IMR-90 (cell line): ENCODE measurements at regions not wholly inside any gene's neighbourhood (a gene's known extent, or its start where the extent isn't known, plus 50 kb on each side); places are given as distances from the start of the nearest gene placed in this dataset.

Source experiments
- ATAC-seq: fragments of 200-7000 bp; cut with Tn5 transposase; 2 replicates; pipeline ENCODE4 v1.9.1; 2020; ENCODE audit warnings: low read depth, mild to moderate bottlenecking, moderate library complexity
- BruUV-seq: library from RNA; stranded (reverse); fragments of 400-500 nt; replicated peaks from 2 replicates; lab custom pipeline; 2021; lab: Mats Ljungman, UMichigan
- CTCF ChIA-PET: fragments of 300-600 bp; formaldehyde crosslinking; extraction: SDS; loops from one replicate; lab custom pipeline; 2021; ENCODE audit warnings: antibody characterized with exemption; lab: Yijun Ruan, JAX
- POLR2A ChIA-PET: fragments of 300-600 bp; sonication (Branson Sonifier 250); formaldehyde crosslinking; loops from one replicate; lab custom pipeline; 2022; ENCODE audit warnings: antibody characterized with exemption; ENCODE audit not compliant: unreplicated experiment; lab: Charles Lee
- DNase-seq: peaks from one replicate; pipeline ENCODE4 v3.0.0; 2013
- H2AFZ ChIP-seq: replicated peaks from 2 replicates; pipeline ENCODE3; 2013; ENCODE audit warnings: low read length, mild to moderate bottlenecking; ENCODE audit not compliant: poor library complexity
- H2AK5ac ChIP-seq: 2 replicates; pipeline ENCODE4 v1.6.1; 2013; ENCODE audit warnings: low read depth, low read length, inconsistent platforms
- H2AK9ac ChIP-seq: replicated peaks from 2 replicates; pipeline ENCODE3; 2013; ENCODE audit warnings: mild to moderate bottlenecking, low read depth, low read length, moderate library complexity; ENCODE audit not compliant: poor library complexity
- H2BK120ac ChIP-seq: 2 replicates; pipeline ENCODE4 v1.6.1; 2013; ENCODE audit warnings: low read depth, low read length, inconsistent platforms
- H2BK15ac ChIP-seq: 3 replicates; pipeline ENCODE4 v1.6.1; 2013; ENCODE audit warnings: low read depth, low read length, inconsistent platforms
- H2BK20ac ChIP-seq: 2 replicates; pipeline ENCODE4 v1.6.1; 2013; ENCODE audit warnings: low read depth, mild to moderate bottlenecking, inconsistent platforms, low read length, moderate library complexity
- H2BK5ac ChIP-seq: 2 replicates; pipeline ENCODE4 v1.6.1; 2013; ENCODE audit warnings: mild to moderate bottlenecking, low read depth, low read length, inconsistent platforms; ENCODE audit not compliant: poor library complexity, severe bottlenecking
- H3K14ac ChIP-seq: replicated peaks from 2 replicates; pipeline ENCODE4 v1.6.1; 2013; ENCODE audit warnings: low read depth, low read length, inconsistent platforms
- H3K18ac ChIP-seq: 2 replicates; pipeline ENCODE4 v1.6.1; 2013; ENCODE audit warnings: low read depth, low read length, control low read depth
- H3K23ac ChIP-seq: 2 replicates; pipeline ENCODE4 v1.6.1; 2013; ENCODE audit warnings: low read depth, low read length, inconsistent platforms
- H3K27ac ChIP-seq: 2 replicates; pipeline ENCODE4 v1.5.1; 2013; ENCODE audit warnings: mild to moderate bottlenecking, control low read depth, low read length; ENCODE audit not compliant: insufficient read depth
- H3K27me3 ChIP-seq: 2 replicates; pipeline ENCODE4 v1.6.1; 2013; ENCODE audit warnings: low read length; ENCODE audit not compliant: control insufficient read depth, insufficient read depth
- H3K36me3 ChIP-seq: 2 replicates; pipeline ENCODE4 v1.6.1; 2013; ENCODE audit warnings: low read length, mixed read lengths; ENCODE audit not compliant: control insufficient read depth, insufficient read depth
- H3K4ac ChIP-seq: 2 replicates; pipeline ENCODE4 v1.6.1; 2013; ENCODE audit warnings: low read depth, low read length, inconsistent platforms
- H3K4me1 ChIP-seq: 2 replicates; pipeline ENCODE4 v1.6.1; 2013; ENCODE audit warnings: low read length, mixed read lengths; ENCODE audit not compliant: control insufficient read depth, insufficient read depth
- H3K4me2 ChIP-seq: 2 replicates; pipeline ENCODE4 v1.6.1; 2013; ENCODE audit warnings: low read depth, mild to moderate bottlenecking, control low read depth, low read length, moderate library complexity
- H3K4me3 ChIP-seq: 2 replicates; pipeline ENCODE4 v1.5.1; 2013; ENCODE audit warnings: low read depth, mild to moderate bottlenecking, control low read depth, low read length, moderate library complexity; ENCODE audit not compliant: insufficient read depth
- H3K56ac ChIP-seq: 2 replicates; pipeline ENCODE4 v1.6.1; 2013; ENCODE audit warnings: low read length, inconsistent platforms; ENCODE audit not compliant: insufficient read depth; ENCODE audit errors: extremely low read depth
- H3K79me1 ChIP-seq, 2 experiments: 2 replicates each; pipeline ENCODE4 v1.6.1; 2013; ENCODE audit warnings: low read length in 2 of 2, inconsistent platforms in 1 of 2, low read depth in 1 of 2
- H3K9ac ChIP-seq: 2 replicates; pipeline ENCODE4 v1.6.1; 2013; ENCODE audit warnings: low read depth, low read length, control low read depth
- H3K9me1 ChIP-seq: 2 replicates; pipeline ENCODE4 v1.6.1; 2013; ENCODE audit warnings: low read length, inconsistent platforms; ENCODE audit not compliant: insufficient read depth
- H3K9me3 ChIP-seq: 2 replicates; pipeline ENCODE4 v1.6.1; 2013; ENCODE audit warnings: low read length; ENCODE audit not compliant: control insufficient read depth, insufficient read depth
- H4K20me1 ChIP-seq: 2 replicates; pipeline ENCODE4 v1.6.1; 2013; ENCODE audit warnings: low read length, inconsistent platforms; ENCODE audit not compliant: insufficient read depth
- H4K5ac ChIP-seq: 2 replicates; pipeline ENCODE4 v1.6.1; 2013; ENCODE audit warnings: mild to moderate bottlenecking, low read depth, low read length, control low read depth
- H4K8ac ChIP-seq, 2 experiments: 2 replicates each; pipeline ENCODE4 v1.6.1; 2013; ENCODE audit warnings: low read depth in 2 of 2, low read length in 2 of 2, control low read depth in 1 of 2, inconsistent platforms in 1 of 2
- H4K91ac ChIP-seq: 2 replicates; pipeline ENCODE4 v1.6.1; 2013; ENCODE audit warnings: low read depth, low read length, inconsistent platforms; ENCODE audit not compliant: insufficient read depth
- CEBPB ChIP-seq: IDR thresholded peaks from 2 replicates; pipeline ENCODE4 v1.6.1; 2012; ENCODE audit warnings: low read depth, low read length, improper control_type of control experiment
- CHD1 ChIP-seq: IDR thresholded peaks from 2 replicates; pipeline ENCODE4 v1.6.1; 2012; ENCODE audit warnings: low read depth, low read length, improper control_type of control experiment
- ELK1 ChIP-seq: fragments of 150-350 bp; IDR thresholded peaks from 2 replicates; pipeline ENCODE4 v1.6.1; 2016; ENCODE audit warnings: low read depth, mild to moderate bottlenecking, low read length, moderate library complexity, borderline replicate concordance
- FOS ChIP-seq: fragments of 150-350 bp; IDR thresholded peaks from 2 replicates; pipeline ENCODE4 v1.6.1; 2016; ENCODE audit warnings: low read depth, low read length
- MAFK ChIP-seq: IDR thresholded peaks from 2 replicates; pipeline ENCODE4 v1.6.1; 2012; ENCODE audit warnings: low read depth, low read length, improper control_type of control experiment
- MAZ ChIP-seq: IDR thresholded peaks from 2 replicates; pipeline ENCODE4 v1.6.1; 2012; ENCODE audit warnings: low read depth, mild to moderate bottlenecking, low read length, improper control_type of control experiment, moderate library complexity, borderline replicate concordance
- MXI1 ChIP-seq: IDR thresholded peaks from 2 replicates; pipeline ENCODE4 v1.6.1; 2012; ENCODE audit warnings: low read depth, mild to moderate bottlenecking, low read length, moderate library complexity, borderline replicate concordance
- NFE2L2 ChIP-seq: fragments of 150-350 bp; IDR thresholded peaks from 2 replicates; pipeline ENCODE4 v1.6.1; 2016; ENCODE audit warnings: low read depth, mild to moderate bottlenecking, low read length
- POLR2A ChIP-seq: IDR thresholded peaks from 2 replicates; pipeline ENCODE4 v1.6.1; 2012; ENCODE audit warnings: mild to moderate bottlenecking, low read depth, low read length
- RAD21 ChIP-seq: IDR thresholded peaks from 2 replicates; pipeline ENCODE4 v1.6.1; 2012; ENCODE audit warnings: low read length, improper control_type of control experiment
- RCOR1 ChIP-seq: IDR thresholded peaks from 2 replicates; pipeline ENCODE4 v1.6.1; 2012; ENCODE audit warnings: mild to moderate bottlenecking, low read length, improper control_type of control experiment; ENCODE audit not compliant: insufficient replicate concordance
- RFX5 ChIP-seq: IDR thresholded peaks from 2 replicates; pipeline ENCODE4 v1.8.0; 2012; ENCODE audit warnings: low read depth, mild to moderate bottlenecking, low read length, moderate library complexity
- SMC3 ChIP-seq: fragments of 150-350 bp; IDR thresholded peaks from 2 replicates; pipeline ENCODE4 v1.6.1; 2016; ENCODE audit warnings: low read depth, mild to moderate bottlenecking, antibody characterized with exemption, low read length, moderate library complexity
- WGBS, 2 experiments: methylation state at CpG; one replicate each; pipeline versions ENCODE4 v1.1.5 to v1.1.7; 2013; ENCODE audit warnings: missing lambda C conversion rate in 2 of 2; ENCODE audit not compliant: insufficient read length in 1 of 2; ENCODE audit errors: extremely low coverage in 2 of 2; 5-methylcytosine and 5-hydroxymethylcytosine counted together
- dilution Hi-C: fragments of 300-500 bp; cut with HindIII; formaldehyde crosslinking; loops from one replicate; pipeline ENCODE4 v1.14.3; 2018; ENCODE audit warnings: low sequenced_read_pairs; ENCODE audit not compliant: unreplicated experiment
- in situ Hi-C: fragments of 300-500 bp; cut with MboI; formaldehyde crosslinking; loops from 3 replicates; pipeline ENCODE4 v1.14.3; 2019; ENCODE audit warnings: low sequenced_read_pairs, inconsistent platforms, mixed read lengths
- intact Hi-C: fragments of 100-400 bp; cut with micrococcal nuclease; formaldehyde crosslinking; loops from 2 replicates; pipeline ENCODE4 v1.10.0; 2022
- TF ChIP-seq, protein P1 (sequence below): fragments of 150-350 bp; IDR thresholded peaks from 2 replicates; pipeline ENCODE4 v1.6.1; 2017; ENCODE audit warnings: mild to moderate bottlenecking, antibody characterized with exemption, low read length, low read depth
- TF ChIP-seq, protein P2 (sequence below): conservative IDR thresholded peaks from 2 replicates; pipeline ENCODE4 v1.5.1; 2012; ENCODE audit warnings: mild to moderate bottlenecking, low read depth, low read length, improper control_type of control experiment

GRCh38 chr11:100473390-100473740 is 213.7 kb upstream of the ARHGAP42 start:
- no peak for ATAC-seq
- ChIA-PET POLR2A (no interaction called here), CTCF (no interaction called here)
- Histone ChIP-seq H3K56ac (no peak overlapping the region), H3K9me3 (no peaks in the 10 kb centered on the region), H3K23ac (no peak overlapping the region), H3K4me3 (no peak overlapping the region), H2AK9ac (no peak overlapping the region), H3K36me3 (no peaks in the 10 kb centered on the region), H4K5ac (no peak overlapping the region), H4K20me1 (no peaks in the 10 kb centered on the region), H2BK120ac (no peak overlapping the region), H3K79me1 (no peaks in the 10 kb centered on the region), H3K9me1 (no peaks in the 10 kb centered on the region), H2BK5ac (no peak overlapping the region), H3K18ac (no peak overlapping the region), H2BK20ac (no peak overlapping the region), H2BK15ac (no peak overlapping the region), H3K27ac (no peak overlapping the region), H2AK5ac (no peak overlapping the region), H3K9ac (no peak overlapping the region), H2AFZ (no peak overlapping the region), H3K4me2 (no peak overlapping the region), H3K27me3 (peaks cover 2% of the 10 kb centered on the region; the same call in 1 of the 2 replicates), H4K8ac (no peak overlapping the region), H3K4me1 (no peaks in the 10 kb centered on the region), H3K14ac (no peak overlapping the region), H4K91ac (no peak overlapping the region), H3K4ac (no peak overlapping the region)
- intact Hi-C loops (no loop called here), dilution Hi-C loops (no loop called here), in situ Hi-C loops (no loop called here)
- no TSS peak for BruUV-seq
- no CpG with 5 or more reads among the region's 1 CpG for WGBS, 2 experiments
- DNase-seq, result no peak
- TF ChIP-seq RCOR1, result no peak
- no peak for TF ChIP-seq MXI1
- TF ChIP-seq MAZ, result no peak
- TF ChIP-seq POLR2A, result no peak
- TF ChIP-seq, protein P1, sequence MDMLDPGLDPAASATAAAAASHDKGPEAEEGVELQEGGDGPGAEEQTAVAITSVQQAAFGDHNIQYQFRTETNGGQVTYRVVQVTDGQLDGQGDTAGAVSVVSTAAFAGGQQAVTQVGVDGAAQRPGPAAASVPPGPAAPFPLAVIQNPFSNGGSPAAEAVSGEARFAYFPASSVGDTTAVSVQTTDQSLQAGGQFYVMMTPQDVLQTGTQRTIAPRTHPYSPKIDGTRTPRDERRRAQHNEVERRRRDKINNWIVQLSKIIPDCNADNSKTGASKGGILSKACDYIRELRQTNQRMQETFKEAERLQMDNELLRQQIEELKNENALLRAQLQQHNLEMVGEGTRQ, result no peak
- no peak for TF ChIP-seq RAD21
- TF ChIP-seq NFE2L2, result no peak
- TF ChIP-seq CHD1, result no peak
- no peak for TF ChIP-seq RFX5
- no peak for TF ChIP-seq SMC3
- no peak for TF ChIP-seq ELK1
- no peak for TF ChIP-seq FOS
- TF ChIP-seq, protein P2, sequence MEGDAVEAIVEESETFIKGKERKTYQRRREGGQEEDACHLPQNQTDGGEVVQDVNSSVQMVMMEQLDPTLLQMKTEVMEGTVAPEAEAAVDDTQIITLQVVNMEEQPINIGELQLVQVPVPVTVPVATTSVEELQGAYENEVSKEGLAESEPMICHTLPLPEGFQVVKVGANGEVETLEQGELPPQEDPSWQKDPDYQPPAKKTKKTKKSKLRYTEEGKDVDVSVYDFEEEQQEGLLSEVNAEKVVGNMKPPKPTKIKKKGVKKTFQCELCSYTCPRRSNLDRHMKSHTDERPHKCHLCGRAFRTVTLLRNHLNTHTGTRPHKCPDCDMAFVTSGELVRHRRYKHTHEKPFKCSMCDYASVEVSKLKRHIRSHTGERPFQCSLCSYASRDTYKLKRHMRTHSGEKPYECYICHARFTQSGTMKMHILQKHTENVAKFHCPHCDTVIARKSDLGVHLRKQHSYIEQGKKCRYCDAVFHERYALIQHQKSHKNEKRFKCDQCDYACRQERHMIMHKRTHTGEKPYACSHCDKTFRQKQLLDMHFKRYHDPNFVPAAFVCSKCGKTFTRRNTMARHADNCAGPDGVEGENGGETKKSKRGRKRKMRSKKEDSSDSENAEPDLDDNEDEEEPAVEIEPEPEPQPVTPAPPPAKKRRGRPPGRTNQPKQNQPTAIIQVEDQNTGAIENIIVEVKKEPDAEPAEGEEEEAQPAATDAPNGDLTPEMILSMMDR, result no peak
- no peak for TF ChIP-seq MAFK
- no peak for TF ChIP-seq CEBPB
